ENCODE measurements at regions not wholly inside any gene's neighbourhood (a gene's known extent, or its start where the extent isn't known, plus 50 kb on each side); places are given as distances from the start of the nearest gene placed in this dataset.
"Not testable (repeated sequence)": the region's sequence is repeated elsewhere in the genome, so short reads cannot be mapped to it uniquely, and the experiment has no call there.

DNA sequence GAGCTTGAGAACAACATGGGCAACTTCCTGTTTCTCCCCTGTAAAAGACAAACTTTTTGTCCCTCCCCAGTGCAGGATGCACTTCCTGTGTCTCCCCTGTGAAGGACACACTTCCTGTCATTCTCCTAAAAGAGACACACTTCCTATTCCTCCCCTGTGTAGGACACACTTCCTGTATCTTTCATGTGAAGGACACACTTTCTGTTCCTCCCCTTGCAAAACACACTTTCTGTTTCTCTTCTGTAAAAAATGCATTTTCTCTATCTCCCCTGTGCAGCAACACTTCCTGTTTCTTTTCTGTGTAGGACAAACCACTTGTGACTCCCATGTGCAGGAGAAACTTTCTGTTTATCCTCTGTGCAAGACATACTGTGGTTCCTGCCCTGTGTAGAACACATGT lies 488.6 kb upstream of the USP9Y start:
- no peak for DNase-seq

DNA sequence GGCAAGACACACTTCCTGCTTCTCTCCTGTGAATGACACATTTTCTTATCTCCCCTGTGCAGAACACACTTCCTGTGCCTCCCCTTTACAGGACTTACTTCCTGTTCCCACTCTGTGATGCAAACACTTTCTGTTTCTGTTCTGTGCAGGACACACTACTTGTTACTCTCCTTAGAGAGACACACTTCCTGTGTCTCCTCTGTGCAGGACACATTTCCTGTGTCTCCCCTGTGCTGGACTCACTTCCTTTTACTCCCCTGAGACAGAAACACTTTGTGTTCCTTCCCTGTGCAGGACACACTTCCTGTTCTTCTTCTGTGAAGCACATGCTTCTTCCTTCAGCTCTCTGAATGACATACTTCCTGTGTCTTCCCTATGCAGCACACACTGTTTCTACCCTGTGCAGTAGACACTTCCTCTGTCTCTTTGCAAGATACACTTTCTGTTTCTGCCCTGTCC lies 485.4 kb upstream of the USP9Y start:
- DNase-seq = no peak

DNA sequence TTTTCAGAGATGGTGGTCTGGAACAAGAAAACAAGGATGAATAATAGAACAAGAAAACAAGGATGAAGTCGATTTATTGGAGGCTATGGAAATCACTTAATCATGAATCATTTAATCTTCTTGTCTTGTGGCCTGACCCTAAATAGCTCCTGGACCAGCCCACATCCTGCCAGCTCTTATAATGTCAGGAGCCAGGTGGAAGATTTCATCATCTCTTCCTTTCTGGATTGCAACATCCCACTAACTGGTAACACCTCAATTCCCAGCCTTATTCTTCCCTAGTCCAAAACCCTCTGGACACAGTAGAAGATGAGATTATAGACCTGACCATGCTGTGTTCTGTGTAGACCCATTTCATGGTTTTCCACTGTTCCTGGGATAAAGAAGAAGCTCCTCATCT lies 470.1 kb upstream of the USP9Y start:
- DNase-seq = no peak

DNA sequence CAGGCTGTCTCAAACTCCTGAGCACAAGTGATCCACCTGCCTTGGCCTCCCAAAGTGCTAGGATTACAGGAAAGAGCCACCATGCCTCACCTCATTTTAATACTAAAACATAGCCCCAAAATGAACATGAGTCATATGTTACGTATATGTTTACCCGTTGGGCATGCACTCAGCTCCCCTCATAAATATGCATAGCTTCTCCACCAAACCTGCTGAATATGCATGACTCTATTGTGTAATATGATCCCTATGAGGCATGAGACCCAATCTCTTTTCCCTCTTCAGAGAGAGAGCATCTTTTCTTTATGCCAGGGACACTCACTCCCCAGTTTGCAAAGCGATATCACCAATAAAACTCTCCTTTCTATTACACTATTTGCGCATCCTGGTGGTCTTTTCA lies 464.6 kb upstream of the USP9Y start:
- no peak for DNase-seq

DNA sequence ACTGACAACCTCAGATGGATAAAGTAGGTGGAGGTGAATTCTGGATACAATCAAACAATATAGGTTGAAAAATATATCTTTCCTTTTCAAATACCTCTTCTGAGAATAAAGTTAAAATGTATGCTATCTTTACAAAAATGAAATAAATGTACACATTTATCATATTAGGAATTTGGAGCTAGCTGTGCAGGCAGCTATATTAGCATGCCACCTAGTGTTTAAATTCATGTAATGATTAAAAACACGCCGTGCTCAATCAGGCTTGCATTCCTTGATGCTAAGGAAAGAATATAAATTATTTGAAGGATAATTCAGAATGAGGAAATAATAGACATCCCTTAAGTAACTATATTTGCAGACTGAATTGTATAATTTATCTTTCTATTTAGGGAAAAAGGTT lies 460.7 kb upstream of the USP9Y start:
- not testable (repeated sequence) for DNase-seq

DNA sequence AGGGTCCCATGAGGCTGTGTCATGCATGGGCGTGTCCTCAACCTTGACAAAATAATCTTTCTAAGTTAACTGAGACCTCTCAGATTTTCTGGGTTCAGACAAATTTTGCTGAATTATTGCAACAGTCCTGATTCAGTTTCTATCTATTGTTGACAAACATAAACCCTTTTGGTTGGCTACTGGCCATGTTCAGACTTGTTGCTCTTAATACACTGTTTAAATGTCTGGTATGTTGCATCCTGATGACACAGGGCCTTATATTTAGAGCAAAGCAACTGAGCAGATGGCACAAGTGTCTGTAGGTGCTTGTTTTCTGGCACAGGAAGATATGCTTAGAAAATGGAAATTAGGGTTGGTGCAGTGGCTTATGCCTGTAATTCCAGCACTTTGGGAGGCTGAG lies 456.9 kb upstream of the USP9Y start:
- DNase-seq = no peak

DNA sequence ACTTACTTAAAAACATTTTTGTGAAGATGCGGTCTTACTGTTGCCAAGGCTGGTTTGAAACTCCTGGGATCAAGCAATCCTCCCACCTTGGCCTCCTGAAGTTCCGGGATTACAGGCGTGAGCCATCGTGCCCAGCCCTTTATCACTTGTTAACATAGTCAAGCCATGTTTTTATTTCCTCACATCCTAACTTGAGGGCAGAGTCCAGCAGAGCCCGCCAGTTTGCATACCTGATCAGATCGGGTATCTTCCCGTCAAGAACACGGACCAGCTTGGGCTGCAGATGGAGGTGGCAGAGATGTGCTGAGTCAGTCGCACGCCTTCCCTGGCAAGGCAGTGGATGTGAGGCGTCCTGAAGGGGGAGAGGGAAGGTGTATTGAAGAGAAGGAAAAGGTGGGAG lies 447.3 kb upstream of the USP9Y start:
- DNase-seq = no peak

DNA sequence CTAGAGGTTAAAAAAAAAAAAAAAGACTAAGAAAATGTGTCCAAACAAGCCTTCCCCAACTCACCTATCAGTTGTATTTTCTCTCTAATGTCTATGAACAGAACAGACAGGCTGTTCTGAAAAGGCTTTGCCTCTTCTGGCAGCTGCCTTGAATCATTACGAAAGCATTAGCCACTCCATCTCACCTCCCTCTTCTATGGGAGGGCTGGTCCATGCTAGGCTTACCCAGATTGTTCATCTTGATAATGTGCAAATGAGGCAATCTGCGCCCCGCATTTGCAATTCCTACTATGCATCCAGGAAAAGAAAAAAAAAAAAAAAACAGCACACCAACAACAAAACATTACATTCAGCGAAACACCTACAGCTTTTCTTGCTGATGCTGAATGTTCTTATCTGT lies 429.9 kb upstream of the USP9Y start:
- DNase-seq = no peak

DNA sequence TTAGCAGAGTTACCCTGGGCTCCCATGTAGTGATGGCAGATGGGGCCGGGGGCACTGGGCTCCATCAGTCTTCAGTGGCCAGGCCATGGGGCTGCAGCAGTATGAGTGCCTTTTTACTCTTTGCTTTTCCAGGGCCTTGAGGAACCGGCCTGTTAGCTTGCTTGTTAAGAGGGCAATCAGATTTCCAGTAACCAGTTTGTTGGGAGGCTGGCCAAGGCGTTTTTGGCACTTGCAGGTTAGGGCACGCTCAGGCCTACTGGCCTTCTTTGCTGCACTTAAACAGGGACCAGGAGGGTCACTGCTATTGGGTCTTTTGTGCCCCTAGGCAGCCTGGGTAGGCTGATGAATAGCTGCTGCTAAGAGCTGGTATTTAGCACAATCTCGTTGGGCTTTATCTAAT lies 415.4 kb upstream of the USP9Y start:
- DNase-seq = no peak

DNA sequence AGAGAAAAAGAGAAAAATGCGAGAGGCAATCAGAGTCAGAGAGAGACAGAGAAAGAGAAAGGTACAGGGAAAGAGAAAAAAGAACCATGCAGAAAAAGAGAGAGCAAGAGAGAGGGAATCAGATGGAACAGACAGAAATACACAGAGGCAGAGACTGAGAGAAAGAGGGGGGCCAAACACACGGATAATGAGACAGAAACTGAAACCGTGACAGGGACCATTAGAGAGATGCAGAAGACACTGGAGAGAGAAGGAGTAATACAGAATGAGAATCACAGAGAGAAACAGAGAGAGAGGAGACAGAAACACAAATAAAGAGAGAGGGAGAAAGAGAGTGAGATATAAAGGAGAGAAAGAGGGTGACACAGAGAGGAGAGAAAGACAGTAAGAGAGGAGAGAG lies 412.1 kb upstream of the USP9Y start:
- DNase-seq = no peak

DNA sequence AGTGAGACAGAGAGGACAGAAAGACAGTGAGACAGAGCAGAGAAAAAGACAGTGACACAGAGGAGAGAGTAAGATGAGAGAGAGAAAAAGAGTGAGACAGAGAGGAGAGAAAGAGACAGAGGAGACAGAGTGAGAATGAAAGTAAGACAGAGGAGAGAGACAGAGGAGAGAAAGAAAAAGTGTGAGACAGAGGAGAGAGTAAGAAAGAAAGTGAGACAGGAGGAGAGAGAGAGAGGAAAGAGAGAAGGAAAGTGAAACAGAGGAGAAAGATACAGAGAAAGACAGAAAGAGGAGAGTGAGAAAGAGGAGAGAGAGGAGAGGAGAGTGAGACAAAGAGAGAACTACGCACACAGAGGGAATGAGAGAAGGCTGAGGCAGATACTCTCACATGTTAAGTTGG lies 411.6 kb upstream of the USP9Y start:
- DNase-seq = no peak

DNA sequence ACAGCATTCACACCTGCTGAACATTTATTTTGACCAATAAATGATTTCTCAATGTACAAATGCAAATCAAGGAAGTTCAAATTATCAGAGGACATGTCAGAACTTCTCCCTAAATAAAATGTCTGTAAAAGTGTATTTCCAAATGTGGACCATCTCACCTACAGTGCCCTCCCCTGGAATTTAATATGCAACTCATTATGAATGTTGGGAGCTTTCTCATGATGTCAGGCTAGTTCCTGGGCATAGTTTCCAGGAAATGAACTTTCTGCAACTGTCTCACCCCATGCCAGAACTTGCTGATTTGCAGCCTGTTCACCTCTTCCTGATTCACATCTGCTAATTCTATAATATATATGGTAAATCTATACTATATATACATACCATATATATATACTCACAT lies 408.5 kb upstream of the USP9Y start:
- no peak for DNase-seq

DNA sequence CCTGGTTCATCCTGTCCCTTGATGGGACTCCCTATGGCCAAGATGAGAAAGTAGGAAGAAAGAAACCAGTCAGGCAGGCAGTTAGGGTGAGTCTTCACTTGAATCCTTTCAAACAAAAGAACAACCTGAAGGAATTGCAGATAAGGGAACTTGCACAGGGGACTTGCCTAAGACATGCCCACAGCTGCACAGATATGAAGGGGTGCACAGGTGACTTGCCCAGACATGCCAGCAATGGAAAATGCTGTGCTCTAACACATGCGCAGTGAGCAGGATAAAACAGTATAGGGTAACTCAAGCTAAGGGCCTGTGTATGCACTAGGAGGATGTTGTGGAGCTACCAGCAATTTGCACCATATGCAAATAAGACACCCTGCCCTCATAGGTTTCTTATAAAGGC lies 404.6 kb upstream of the USP9Y start:
- DNase-seq = no peak

DNA sequence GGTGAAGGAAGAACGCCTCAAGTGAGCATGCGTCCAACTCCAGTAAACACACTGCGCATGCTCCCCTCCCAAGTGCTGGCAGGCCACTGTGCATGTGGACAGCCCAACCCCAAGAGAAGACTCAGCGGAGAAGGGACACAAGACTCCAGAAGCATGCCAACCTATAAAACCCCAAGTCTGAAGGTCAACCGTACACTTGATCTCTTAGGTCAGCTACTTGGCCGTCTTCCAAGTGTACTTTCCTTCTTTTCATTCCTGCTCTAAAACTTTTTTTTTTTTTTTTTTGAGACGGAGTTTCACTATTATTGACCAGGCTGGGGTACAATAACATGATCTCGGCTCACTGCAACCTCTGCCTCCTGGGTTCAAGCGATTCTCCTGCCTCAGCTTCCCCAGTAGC lies 401.2 kb upstream of the USP9Y start:
- not testable (repeated sequence) for DNase-seq

DNA sequence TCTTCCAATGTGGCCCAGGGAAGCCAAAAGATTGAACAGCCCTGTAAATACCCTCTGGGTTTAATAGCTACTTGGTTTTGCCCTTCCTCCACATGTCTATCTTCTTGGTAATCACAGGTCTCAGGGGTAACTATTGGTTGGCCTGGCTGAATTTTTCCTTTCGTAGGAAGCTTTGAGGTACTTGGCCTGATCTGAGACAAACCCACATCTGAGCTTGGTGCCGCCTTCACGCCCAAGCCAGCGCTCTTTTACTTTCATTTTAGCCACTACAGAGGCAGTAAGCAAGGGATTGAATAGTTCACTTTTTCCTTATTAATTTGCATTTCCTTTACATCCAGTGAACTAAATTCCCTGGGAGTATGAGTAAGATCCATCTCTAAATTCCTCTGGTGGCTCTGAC lies 397.6 kb upstream of the USP9Y start:
- DNase-seq = no peak

DNA sequence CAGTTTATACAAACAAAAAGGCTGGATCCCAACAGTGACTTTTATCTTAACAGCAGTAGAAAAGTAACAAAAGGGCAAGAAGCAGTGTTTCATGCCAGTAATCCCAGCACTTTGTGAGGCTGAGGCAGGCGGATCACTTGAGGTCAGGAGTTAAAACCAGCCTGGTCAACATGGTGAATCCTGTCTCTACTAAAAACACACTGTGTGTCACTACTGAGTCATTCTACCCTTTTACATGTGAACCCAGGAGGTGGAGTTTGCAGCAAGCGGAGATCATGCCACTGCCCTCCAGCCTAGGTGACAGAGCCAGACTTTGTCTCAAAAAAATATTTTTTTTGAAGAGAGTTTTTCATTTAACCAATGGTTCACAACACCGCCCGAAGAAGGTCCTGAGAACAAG lies 395.6 kb upstream of the USP9Y start:
- no peak for DNase-seq

DNA sequence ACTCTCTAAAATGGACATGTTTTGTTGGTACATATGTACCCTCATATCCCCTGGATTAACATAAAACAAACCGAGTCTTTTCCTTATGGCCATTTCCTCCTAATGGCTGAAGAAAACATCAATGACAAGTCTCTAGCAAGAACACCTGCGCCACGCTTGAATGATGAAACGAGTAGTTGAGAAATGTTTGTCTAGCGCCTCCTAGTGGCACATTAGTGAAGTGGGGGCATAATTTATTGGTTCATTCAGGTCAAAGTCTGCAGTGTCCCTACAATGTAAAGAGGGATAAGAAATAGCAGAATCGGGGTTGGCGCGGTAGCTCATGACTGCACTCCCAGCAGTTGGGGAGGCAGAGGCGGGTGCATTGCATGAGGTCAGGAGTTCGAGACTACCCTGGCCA lies 391.8 kb upstream of the USP9Y start:
- peak; percentile 8 for DNase-seq

DNA sequence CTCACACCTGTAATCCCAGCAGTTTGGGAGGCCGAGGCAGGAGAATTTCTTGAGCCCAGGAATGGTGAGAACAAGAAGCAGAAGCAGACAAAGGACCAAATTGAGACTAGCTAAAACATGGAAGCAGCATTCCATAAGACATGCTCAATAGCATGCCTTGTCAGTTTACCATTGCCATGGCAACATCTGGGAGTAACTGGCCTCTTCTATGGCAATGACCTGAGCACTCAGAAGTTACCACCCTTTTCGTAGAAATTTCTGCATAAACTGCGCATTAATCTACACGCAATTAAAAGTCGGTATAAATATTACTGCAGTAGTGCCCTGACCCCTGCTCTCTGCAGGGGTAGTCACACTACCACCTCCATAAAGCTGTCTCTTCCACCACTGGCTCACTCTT lies 390.2 kb upstream of the USP9Y start:
- no peak for DNase-seq

DNA sequence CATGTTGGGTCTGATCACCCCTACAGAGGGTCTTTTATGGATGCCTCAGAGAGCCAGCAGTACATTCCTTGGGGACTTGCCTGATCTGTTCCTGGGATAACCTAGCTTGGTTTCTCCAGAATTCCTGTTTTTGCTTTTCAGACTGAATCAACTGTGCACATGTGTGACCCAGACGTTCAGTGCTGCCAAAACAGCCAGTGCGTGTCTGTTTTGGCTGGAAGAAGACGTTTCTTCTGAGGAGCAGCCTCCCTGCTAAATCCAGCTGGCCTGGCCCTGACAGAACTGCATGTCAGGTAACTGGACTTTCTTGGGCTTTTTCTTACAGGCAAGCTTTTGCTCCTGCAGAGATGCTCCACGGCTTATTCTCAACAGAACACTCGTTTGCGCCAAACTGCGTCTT lies 373.3 kb upstream of the USP9Y start:
- DNase-seq = no peak

DNA sequence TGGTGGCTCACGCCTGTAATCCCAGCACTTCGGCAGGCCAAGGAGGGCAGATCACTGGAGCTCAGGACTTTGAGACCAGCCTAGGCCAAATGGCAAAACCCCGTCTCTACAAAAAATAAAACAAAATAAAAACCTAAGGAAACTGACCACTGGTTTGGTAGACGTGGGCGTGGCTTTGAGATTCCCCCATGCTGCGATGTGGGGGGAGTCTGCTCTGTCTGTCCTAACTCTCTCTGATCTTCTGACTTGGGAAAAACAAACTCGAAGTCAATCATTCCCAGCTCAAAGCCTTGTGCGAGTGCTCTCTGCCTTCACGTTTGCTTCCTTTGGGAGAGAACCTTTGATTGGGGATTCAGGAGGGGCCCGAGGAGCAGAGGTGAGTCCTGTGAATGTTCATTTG lies 369.1 kb upstream of the USP9Y start:
- DNase-seq = not testable (repeated sequence)

DNA sequence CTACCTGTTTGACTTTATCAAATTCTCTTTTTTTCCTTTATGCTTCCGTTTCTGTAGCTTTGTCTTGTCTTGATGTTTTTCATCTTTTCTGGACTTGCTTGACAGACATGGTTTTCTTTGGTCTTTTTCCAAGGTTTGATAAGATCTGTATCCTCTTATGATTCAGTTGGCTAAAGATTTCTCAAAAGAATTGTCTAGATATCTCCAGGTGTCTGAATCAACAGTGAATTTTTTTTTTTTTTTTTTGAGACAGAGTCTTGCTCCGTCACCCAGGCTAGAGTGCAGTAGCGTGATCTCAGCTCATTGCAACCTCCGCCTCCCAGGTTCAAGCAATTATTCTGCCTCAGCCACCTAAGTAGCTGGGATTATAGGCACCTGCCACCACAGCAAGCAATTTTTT lies 357.8 kb upstream of the USP9Y start:
- DNase-seq = no peak

DNA sequence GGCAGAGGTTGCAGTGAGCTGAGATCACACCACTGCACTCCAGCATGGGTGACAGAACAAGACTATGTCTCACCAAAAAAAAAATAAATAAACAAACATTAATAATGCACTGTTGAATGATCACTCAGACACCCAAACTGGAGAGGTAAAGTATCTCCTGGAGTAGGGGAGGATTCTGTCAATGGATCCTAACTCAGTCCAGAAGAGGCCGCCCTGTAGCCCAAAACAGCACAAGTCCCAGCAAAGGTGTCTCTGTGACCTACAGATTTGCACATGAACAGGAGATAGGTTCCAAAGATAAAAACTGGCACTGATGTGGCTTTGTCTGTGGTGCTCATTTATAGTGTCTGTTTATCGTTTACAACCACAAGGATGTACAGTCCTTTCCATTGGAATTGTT lies 352.9 kb upstream of the USP9Y start:
- DNase-seq = no peak

DNA sequence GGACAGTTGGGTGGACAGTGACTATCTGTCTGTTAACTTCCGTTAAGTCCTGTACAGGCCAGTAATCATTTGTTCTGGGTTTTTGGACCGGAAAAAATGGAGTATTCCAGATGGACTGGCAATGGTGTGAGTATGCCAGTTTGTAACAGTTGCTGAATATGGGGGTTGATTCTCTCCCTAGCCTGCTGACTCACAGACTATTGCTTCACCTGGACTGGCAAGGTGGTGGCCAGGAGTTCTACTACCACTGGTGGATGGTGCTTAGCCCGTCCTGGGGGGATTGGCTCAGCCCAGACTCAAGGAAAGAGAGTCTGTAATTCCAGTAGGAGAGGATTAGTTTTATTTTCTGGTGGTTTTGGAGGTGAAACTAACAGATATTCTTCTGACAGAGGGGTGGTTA lies 343.8 kb upstream of the USP9Y start:
- peak; percentile 0 for DNase-seq

DNA sequence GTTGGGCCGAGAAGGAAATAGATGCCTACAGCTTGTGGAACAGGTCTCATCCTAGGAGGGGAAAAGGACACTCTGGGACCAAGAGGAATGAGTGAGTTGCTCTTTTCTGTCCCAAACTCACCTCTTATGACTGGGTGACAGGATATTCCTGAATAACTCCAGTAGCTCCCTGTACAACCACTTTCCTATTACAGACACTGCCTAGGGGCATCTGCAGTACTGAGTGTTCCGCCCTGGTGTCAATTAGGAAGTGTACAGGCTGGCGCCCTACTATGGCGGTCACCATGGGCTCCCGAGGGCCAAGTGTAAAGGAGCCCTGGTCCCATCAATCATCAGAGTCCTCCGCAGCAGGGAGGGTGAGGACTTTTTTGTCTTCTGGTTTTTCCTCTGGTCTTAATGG lies 343.4 kb upstream of the USP9Y start:
- no peak for DNase-seq

DNA sequence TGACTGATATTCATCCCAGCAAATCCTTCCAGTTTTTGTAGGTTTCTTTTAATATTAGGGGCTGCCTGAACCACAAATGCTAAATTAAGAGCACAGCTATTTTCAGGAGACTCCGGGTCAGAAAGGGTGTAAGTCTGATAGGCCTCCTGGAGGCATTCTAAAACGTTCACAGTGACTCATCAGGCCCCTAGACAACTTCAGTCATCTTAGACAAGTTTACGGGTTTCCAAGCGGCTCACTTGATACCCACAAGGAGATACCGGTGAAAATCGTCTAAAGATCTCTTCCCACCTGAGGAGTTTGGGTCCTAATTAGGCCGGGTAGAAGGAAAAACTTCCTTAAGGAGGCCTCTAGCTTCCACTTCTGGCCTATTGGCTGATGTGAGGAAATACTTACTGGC lies 342.7 kb upstream of the USP9Y start:
- no peak for DNase-seq

DNA sequence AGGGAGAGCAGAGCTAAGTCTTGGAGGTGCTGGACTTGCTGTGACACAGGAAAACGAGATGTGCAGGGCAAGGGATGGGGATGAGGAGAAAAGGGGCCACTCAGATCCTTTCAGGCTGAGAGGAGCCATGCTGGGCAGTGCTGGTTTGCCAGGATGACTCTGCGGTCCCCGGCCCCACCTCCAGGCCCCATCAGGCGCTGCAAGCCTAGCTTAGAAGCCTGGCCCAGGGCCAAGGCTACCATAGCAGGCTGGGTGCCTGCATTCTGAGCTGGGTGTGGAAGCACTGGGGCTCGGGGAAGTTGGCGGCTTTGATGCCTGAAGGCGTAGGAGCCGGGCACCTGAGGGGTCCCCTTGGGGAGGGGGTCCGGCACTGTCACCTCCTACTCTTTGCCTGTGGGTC lies 341.2 kb upstream of the USP9Y start:
- DNase-seq = no peak
